ENCODE measurements at regions not wholly inside any gene's neighbourhood (a gene's known extent, or its start where the extent isn't known, plus 50 kb on each side); places are given as distances from the start of the nearest gene placed in this dataset.
A peak's percentile ranks its signal among the peaks of the same experiment; 100 is the strongest.

DNA sequence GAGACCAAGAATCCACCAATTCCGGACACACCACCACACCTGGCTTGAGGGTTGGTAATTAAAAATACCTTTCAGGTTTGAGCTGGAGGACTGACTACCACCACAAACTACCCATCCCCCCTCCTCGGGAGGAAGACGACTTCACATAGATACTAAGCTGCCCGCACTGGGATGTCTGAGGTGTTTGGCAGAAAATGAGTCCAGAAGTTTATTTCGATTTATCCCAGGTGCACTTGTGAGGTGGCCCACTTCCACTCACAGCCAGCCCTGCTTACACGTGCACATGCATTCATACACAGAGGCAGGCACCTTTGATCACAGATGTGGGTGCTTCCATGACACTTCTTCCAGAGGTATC lies 187.1 kb downstream of the ID4 start:
- Histone ChIP-seq H3K36me3 (ENCODE audit: control insufficient read depth, low read length) (no peaks in the 10 kb centered on the region), H3K4me1 (ENCODE audit: control insufficient read depth, low read length) (no peaks in the 10 kb centered on the region), H3K27me3 (ENCODE audit: control insufficient read depth, low read length) (no peaks in the 10 kb centered on the region), H3K9me3 (ENCODE audit: control insufficient read depth, insufficient read depth, low read length) (no peaks in the 10 kb centered on the region), H3F3A (ENCODE audit: control insufficient read depth, insufficient read depth) (no peaks in the 10 kb centered on the region), H3K27ac (ENCODE audit: low read depth, low read length) (no peak overlapping the region), H3K9me2 (replicated peaks; ENCODE audit: control insufficient read depth, low read length) (no peaks in the 10 kb centered on the region), H3K4me3 (ENCODE audit: low read length) (no peak overlapping the region), H4K20me1 (ENCODE audit: control insufficient read depth, insufficient read depth, low read depth, low read length) (no peaks in the 10 kb centered on the region), H3K4me2 (ENCODE audit: low read length) (0 out of 2 replicates have a peak overlapping the region, but pooled peaks have one; percentile 10), H3K79me2 (ENCODE audit: control insufficient read depth, low read length) (no peaks in the 10 kb centered on the region)
- no peak for TF ChIP-seq EZH2phosphoT487 (IDR thresholded peaks at IDR 0.05; ENCODE audit: borderline replicate concordance, low read length)
- TF ChIP-seq, protein P1, sequence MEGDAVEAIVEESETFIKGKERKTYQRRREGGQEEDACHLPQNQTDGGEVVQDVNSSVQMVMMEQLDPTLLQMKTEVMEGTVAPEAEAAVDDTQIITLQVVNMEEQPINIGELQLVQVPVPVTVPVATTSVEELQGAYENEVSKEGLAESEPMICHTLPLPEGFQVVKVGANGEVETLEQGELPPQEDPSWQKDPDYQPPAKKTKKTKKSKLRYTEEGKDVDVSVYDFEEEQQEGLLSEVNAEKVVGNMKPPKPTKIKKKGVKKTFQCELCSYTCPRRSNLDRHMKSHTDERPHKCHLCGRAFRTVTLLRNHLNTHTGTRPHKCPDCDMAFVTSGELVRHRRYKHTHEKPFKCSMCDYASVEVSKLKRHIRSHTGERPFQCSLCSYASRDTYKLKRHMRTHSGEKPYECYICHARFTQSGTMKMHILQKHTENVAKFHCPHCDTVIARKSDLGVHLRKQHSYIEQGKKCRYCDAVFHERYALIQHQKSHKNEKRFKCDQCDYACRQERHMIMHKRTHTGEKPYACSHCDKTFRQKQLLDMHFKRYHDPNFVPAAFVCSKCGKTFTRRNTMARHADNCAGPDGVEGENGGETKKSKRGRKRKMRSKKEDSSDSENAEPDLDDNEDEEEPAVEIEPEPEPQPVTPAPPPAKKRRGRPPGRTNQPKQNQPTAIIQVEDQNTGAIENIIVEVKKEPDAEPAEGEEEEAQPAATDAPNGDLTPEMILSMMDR (IDR thresholded peaks at IDR 0.05; ENCODE audit: low read depth, low read length, poor library complexity, severe bottlenecking) = no peak

DNA sequence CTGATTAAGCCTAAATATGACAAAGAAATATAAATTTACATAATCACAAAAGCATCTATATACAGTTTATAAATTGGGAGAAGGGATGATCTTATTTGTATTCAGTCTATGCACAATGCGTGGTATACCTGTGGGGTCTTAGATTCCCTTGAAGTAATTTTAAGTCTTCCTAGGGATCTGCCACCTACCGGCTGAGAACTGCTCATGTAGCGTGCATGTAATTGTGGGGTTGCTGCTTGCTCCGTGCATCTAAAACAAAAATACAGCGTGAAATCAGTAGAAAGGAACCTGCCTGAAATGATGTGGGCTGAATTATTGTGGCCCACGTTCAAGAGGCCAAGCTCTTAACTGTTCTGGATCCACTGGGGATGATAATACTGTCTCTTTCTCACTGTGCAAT lies 187.3 kb downstream of the MBOAT1 start:
- Histone ChIP-seq H3K9me3 (ENCODE audit: control insufficient read depth, insufficient read depth, low read length) (no peaks in the 10 kb centered on the region), H3K36me3 (ENCODE audit: control insufficient read depth, low read length) (no peaks in the 10 kb centered on the region), H3K4me1 (ENCODE audit: control insufficient read depth, low read length) (no peaks in the 10 kb centered on the region), H3K27ac (ENCODE audit: low read depth, low read length) (no peak overlapping the region), H3K4me2 (ENCODE audit: low read length) (no peak overlapping the region), H3F3A (ENCODE audit: control insufficient read depth, insufficient read depth) (no peaks in the 10 kb centered on the region), H4K20me1 (ENCODE audit: control insufficient read depth, insufficient read depth, low read depth, low read length) (no peaks in the 10 kb centered on the region), H3K4me3 (ENCODE audit: low read length) (no peak overlapping the region), H3K79me2 (ENCODE audit: control insufficient read depth, low read length) (no peaks in the 10 kb centered on the region), H3K27me3 (ENCODE audit: control insufficient read depth, low read length) (no peaks in the 10 kb centered on the region), H3K9me2 (replicated peaks; ENCODE audit: control insufficient read depth, low read length) (no peaks in the 10 kb centered on the region)
- TF ChIP-seq EZH2phosphoT487 (IDR thresholded peaks at IDR 0.05; ENCODE audit: borderline replicate concordance, low read length) = no peak
- TF ChIP-seq, protein P1 (IDR thresholded peaks at IDR 0.05; ENCODE audit: low read depth, low read length, poor library complexity, severe bottlenecking) = no peak

DNA sequence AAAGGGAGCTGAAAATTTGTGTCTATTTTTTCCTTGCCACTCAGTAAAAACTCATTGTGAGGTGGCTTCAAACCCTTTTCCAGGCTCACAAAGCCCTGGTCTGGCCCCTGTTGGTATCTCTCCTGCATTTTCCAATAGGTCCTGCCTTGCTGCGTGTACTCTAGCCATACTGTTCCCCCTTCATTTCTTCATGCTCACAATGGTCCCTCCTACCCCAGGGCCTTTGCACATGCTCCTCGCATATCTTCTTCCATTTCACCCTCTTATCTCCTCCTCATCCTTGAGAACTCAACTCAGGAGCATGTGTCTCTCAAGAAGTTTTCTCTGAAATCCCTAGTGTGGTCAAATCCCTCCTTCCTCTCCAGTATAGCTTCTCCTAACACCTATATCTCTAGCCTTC lies 186.6 kb downstream of the MBOAT1 start:
- Histone ChIP-seq H4K20me1 (ENCODE audit: control insufficient read depth, insufficient read depth, low read depth, low read length) (no peaks in the 10 kb centered on the region), H3K36me3 (ENCODE audit: control insufficient read depth, low read length) (no peaks in the 10 kb centered on the region), H3K9me3 (ENCODE audit: control insufficient read depth, insufficient read depth, low read length) (no peaks in the 10 kb centered on the region)

More for the DNA sequence above, 186.6 kb downstream of the MBOAT1 start:
- Histone ChIP-seq H3K4me3 (ENCODE audit: low read length) (no peak overlapping the region), H3K27me3 (ENCODE audit: control insufficient read depth, low read length) (no peaks in the 10 kb centered on the region), H3K27ac (ENCODE audit: low read depth, low read length) (no peak overlapping the region), H3K9me2 (replicated peaks; ENCODE audit: control insufficient read depth, low read length) (no peaks in the 10 kb centered on the region), H3K79me2 (ENCODE audit: control insufficient read depth, low read length) (no peaks in the 10 kb centered on the region), H3K4me1 (ENCODE audit: control insufficient read depth, low read length) (no peaks in the 10 kb centered on the region), H3F3A (ENCODE audit: control insufficient read depth, insufficient read depth) (no peaks in the 10 kb centered on the region), H3K4me2 (ENCODE audit: low read length) (no peak overlapping the region)
- TF ChIP-seq EZH2phosphoT487 (IDR thresholded peaks at IDR 0.05; ENCODE audit: borderline replicate concordance, low read length) = no peak
- TF ChIP-seq, protein P1 (IDR thresholded peaks at IDR 0.05; ENCODE audit: low read depth, low read length, poor library complexity, severe bottlenecking) = no peak

All from DOHH2 (cell line).